ENCODE measurements at regions not wholly inside any gene's neighbourhood (a gene's known extent, or its start where the extent isn't known, plus 50 kb on each side); places are given as distances from the start of the nearest gene placed in this dataset.
"Not testable (repeated sequence)": the region's sequence is repeated elsewhere in the genome, so short reads cannot be mapped to it uniquely, and the experiment has no call there.

- TF ChIP-seq CTCF (IDR thresholded peaks at IDR 0.05); EZH2 (IDR thresholded peaks at IDR 0.05; ENCODE audit: borderline replicate concordance, insufficient read depth, low read depth, low read length, poor library complexity, severe bottlenecking): not testable (repeated sequence)
Observed at GRCh38 chr6:135565605-135566004, 68.1 kb upstream of the AHI1 start.

Measured in B cell (primary cell).